NCI-H2196 treated with DMSO at 0.1 percent for 48 hours (cell line): ENCODE measurements at regions not wholly inside any gene's neighbourhood (a gene's known extent, or its start where the extent isn't known, plus 50 kb on each side); places are given as distances from the start of the nearest gene placed in this dataset.
"Not testable (repeated sequence)": the region's sequence is repeated elsewhere in the genome, so short reads cannot be mapped to it uniquely, and the experiment has no call there.

Source experiments
- DNase-seq: peaks from one replicate; lab custom pipeline; 2025; ENCODE audit not compliant: unreplicated experiment; lab: John Stamatoyannopoulos, UW

DNA sequence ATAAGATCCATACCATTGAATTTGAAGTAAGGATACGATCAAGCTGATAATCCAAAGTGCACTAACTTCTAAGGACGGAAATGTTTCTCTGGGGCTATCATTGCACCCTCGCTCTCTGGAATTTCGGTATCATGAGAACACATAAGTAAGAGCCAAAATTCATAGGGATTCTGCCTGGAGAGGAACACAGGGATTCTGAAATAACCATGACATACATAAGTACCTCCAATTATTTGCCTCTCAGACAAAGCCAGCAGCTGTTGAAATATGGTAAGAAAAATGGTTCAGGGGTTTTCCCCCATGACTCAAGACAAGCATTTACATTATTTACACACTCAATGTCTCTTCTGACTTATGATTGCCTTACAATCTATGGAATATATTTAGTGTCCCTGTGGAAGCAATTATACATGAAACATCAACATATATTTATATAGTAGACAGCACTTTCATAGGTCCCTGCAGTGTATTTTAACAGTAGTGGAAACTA is 1123.6 kb upstream of the SEL1L start:
- no peak for DNase-seq

DNA sequence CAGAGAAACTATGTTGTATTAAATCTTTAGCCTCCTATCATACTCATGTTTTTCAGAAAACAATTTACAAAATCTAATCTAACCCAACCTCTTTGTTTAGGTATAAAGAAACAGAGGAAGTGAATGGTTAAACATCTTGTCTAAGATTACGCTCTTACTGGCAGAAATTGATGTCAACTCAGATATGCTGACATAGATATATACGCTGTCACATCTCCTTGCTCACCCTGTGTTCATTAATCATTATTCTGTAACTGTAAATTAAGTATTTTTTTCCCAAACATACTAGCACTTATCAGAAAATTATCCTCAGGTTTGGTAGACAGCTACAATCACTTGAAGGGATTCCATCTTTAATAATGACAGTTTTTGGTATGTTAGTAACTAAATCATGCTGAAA is 1127.6 kb upstream of the SEL1L start:
- DNase-seq, result no peak

DNA sequence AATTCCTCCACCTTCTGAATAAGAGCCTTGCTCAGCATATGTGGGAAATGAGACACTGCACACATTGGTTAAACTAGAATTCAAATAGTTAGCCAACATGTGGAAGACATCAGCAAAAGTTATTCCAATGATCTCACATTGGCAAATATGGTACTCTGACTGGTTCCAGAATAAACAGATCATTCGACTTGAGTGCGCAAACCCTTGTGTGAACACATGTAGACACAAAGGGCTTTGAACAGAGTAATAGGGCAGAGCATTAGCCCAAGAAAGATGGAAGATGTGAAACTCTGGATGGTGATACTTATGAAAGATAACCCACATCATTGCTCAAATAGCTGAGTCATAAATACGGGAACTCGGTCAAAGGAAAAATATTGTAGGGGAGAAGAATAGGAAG is 1133.4 kb upstream of the SEL1L start:
- DNase-seq, result no peak

DNA sequence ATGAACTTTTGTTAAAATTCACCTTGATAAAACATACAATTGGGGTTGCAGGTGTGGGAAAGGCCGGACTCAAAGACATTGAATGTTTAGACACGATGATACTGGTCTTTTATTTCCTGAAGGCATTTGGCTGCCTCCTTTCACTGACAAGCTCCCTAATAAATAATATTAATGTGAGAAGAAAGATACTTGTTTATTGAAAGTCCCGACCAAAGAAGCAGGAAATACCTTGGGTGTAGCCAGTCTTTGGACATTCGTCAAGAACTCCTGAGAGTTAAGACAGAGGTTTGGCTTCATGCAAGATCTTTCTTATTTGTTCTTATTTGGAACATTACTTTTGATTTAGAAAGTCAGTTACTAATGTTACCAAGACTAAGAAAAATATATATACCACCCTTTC is 1133.8 kb upstream of the SEL1L start:
- no peak for DNase-seq

DNA sequence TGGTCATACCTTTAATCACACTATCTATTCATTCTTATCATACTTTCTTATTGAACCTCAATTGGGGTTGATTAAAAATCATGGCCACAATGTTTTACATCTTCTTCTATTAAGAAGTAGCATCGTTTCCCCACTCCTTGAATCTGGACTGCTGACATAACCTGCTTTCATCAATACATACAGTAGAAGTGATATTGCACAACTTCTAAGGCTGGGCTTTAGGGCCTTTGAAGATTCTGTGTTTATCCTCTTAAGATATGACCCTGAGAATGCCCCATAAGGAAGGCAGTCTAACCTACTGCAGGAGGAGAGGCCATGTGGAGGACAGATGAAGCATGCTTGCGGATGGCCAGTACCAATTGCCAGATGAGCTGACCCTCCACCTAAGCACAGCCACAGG is 1142.8 kb upstream of the SEL1L start:
- DNase-seq, result no peak

DNA sequence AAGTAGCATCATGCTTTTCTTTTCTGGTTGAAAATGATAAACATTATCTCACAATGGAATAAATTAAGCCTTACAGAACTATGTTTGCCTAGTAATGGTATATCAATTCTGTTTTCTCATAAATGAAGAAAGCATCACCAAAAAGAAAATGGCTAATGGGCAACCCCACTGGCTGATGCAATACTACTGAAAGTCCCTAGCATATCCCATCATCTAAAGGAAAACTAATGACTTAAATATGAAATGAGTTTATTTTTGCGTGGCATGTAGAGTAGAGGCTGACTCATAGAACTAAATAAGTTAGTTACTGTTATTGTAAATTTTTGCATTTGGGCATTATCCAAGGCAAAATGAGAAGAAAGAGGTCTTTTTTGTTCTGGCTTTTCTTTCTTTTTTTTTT is 1156.3 kb upstream of the SEL1L start:
- DNase-seq, result no peak

DNA sequence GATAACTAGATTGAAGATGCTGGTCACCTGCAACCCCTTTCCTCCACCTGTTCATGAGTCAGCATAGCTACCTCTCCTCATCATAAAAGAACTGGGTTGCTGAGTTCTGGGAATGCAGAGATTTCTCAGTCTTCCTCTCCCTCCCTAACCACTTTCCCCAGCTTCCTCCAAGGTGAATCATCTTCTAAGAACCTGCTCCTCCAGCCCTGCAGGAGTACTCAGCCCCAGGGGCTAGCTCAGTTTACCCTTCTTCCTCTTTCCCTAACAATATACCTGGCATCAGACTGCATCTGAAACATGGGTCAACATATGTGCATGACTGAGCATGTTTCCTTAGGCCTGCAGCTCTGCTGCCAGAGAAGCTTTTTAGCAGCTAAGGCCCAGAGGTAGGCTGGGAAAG is 1157.5 kb upstream of the SEL1L start:
- DNase-seq, result not testable (repeated sequence)

DNA sequence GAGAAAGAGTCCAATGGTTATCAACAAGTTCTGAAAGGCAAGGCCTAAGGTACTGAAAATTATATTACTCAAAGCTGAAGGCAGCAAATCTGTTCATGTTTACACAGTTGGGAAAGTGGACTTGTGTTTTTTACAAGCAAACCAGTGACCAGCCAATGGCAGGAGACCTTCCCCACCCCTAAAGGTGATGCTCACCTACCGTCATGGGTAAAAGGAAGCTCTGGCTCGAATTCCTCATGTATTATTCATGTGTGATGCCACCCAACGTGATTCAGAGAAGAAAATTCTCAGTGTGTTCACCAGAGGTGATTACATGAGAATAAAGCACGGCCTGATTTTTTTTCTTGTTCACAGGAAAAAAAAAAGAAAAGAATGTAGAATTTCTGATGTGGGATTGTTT is 1161.2 kb upstream of the SEL1L start:
- DNase-seq, result no peak

DNA sequence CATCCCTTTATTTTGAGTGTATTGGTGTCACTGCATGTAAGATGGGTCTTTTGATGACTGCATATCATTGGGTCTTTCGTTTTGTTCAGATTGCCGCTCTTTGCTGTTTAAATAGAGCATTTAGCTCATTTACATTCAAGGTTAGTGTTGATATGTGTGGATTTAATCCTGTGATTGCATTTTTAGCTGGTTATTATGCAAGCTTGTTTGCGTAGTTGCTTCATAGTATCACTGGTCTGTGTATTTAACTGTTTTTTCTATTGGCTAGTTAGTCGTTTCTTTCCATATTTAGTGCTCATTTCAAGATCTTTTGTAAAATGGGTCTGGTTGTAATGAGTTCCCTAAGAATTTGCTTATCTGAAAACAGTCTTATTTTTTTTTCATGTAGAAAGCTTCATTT is 1170.6 kb upstream of the SEL1L start:
- DNase-seq, result no peak

DNA sequence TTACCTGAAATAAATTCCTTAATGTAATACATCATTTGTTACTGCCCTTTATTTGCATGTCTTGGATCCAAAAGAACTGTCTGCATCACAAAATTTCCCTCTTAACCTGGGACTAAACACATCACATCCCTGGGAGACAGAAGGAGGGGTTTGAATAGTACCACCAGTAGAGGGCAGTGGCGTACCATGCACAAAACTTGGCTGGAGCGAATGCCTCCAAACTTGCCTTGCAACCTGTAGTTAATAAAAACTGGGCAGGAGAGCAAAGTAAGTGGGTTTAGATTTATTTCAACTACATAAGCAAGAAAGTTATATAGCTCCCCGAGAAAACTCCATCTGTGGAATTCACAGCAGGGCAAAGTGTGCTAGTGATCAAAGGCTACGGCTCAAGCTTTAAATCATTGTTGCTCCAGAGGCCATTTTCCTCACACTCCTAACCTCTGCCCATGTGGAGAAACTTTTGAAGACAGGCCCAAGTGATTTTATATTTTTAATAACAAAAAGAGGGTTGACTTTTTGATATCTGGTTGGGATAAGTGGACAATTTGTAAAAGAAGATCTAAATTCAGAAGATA is 1176.7 kb upstream of the SEL1L start:
- DNase-seq, result no peak

DNA sequence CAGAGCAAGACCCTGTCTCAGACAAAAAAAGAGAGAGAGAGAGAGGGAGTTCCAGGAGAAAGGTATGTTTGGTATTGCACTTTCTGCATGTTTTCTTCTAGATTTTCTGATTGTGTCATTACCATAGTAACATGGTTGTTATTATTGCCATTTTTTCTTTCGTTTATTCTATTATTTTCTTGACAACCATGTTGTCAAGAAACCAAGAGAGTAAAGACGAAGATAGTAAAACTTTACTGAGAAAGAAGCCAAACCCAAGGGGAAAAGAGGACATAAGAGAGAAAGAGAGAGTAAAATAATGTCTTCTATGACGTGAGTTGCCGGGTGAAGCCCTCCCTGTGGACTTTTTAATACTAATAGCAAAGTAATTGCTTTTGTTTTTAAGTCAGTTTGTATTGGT is 1186.0 kb upstream of the SEL1L start:
- DNase-seq, result no peak

DNA sequence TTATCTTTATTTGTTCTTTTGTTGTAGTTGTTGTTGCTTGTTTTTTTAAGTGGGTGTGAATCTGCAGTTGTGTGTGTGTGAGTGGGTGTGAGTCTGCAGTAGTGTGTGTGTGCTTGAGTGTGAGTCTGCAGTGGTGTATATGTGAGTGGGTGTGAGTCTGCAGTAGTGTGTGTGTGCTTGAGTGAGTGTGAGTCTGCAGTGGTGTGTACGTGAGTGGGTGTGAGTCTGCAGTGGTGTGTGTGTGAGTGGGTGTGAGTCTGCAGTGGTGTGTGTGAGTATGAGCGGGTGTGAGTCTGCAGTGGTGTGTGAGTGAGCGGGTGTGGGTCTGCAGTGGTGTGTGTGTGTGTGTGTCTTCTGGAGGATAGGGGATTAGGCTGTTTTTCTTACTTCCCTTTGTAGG is 1186.8 kb upstream of the SEL1L start:
- DNase-seq, result no peak

DNA sequence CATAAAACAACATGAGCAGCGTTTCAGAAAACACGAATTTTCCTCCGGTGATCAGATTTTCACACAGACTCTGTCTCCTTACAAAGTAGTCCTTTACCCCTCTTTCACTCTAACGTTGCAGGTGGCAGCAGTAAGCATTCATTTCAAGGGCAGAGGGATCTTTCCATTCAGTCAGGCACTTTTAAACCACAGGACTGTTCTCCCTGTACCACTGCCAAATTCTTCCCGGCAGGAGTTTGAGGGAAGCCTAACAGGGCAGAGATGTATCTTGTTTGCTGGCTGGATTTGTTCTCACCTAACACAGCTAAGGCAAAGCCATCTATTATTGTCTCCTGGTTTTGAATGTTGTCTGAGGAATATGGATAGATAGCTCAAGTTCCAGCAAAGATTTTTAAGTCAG is 1187.3 kb upstream of the SEL1L start:
- no peak for DNase-seq

DNA sequence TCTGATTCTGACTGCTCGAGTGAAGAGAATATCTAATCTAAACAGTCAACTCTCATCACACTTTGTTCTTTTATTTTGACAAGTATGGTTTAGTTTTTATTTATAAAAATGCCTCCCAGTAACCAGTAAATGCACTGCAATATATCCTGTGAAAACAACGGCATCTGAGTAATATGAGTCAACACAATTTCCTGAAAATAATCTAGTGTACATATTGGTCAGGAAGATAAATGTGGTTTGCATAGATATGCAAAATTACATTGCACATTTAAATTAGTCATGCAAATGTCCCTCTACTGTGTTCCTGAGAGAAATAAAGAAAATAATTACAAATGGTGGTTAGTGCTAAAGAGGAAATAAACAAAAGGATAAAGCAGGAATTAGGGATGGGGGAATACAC is 1190.7 kb upstream of the SEL1L start:
- DNase-seq, result no peak

DNA sequence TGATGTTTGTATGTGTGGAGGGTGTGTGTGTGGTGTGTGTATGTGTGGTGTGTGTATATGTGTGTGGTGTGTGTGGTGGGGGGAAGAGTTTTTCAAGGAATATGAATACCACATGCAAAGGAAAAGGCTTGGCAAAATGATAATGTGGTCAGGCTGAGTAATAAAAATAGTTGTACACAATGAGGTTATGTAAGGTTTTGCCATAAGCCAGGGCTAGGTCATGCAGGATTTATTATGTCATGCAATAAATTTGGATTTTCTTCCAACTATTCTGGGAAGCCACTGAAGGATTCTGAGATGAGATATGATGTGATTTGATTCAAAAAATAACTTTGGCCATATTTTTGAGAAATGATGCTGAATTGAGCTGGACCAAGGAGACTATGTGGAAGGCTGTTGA is 1191.6 kb upstream of the SEL1L start:
- DNase-seq, result no peak

DNA sequence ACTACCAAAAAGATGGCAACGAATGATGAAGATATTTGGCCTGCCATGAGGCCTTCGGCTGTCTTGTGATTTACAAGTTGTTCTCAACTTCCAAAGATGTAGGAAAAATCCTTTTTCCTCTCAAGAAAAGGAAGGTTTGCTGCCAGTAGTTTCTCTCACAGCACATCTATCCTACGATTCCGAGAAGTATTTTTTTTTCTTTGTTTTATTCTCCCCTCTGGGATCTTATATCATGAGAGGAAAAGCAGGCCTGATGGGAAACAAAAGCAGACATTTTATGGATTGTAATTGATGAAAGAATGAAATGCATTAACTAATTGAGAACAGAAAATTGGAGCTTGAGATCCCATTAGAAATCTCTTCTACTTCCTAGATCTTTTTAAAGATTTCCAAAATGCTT is 1197.9 kb upstream of the SEL1L start:
- no peak for DNase-seq

DNA sequence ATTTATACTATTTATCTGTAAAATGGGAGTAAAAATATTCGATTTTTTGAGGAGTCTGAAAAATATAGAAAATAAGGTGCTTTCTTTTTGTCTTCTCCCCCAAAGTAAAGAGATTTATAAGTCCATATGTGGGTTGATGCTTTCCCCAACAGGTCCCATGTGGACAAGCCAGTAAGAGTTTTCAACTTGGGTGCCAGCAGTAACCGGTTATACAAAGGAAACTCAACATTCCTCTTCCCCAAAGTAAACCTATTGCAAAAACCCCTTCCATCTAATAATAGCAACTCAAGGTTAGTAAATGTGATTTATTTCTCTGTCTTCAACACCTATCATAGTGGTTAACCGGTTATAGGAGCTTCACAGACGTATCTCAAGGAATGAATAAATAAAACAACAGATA is 1206.9 kb upstream of the SEL1L start:
- DNase-seq, result no peak

DNA sequence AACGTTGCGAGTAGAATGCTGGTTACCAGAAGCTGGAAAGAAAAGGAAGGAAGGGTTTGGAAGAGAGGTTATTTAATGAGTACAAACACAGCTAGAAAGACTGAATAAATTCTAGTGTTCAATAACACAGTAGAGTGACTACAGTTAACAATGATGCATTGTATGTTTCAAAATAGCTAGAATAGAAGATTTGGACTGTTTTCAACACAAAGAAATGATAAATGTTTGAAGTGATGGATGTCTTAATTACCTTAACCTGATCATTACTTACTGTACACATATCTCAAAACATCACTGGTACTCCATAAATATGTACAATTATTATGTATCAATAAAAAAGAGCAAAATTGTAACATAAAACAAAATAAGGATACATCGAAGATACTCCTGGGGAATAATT is 1221.8 kb upstream of the SEL1L start:
- DNase-seq, result no peak

DNA sequence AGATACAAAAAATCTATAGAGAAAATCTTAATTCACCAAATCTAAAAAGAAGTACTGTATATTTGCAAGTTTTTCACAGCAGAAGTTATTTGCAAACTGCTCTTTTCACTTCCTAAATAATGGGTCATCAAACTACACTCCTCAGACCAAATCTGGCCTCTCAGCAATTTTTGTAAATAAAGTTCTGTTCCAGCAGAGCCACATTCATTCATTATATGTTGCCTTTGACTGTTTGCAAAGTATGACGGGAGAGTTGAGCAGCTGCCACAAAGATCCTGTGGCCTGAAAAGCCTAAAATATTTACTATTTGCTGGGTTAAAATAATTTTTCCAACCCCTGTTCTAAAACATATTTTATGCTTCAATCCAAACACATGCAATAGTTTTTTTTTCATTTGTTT is 1222.3 kb upstream of the SEL1L start:
- DNase-seq, result no peak

DNA sequence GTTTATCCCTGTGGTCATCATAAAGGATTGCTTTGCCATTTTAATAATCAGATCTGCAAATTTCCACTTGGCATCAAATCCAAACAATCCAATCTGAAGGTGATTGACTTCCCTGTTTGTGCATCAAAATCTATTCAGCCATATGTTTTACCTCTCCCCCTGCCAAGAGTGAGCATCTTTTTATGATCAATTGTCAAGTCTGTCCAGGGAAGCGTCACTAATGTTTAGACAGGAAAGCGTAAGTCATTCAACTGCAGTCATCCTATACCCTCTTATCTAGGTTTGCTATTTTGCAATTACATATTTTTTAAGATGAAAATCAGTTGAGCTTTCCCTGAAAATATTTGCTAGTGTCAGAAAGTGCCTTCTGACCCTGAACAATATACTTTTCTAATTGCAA is 1224.1 kb upstream of the SEL1L start:
- no peak for DNase-seq

DNA sequence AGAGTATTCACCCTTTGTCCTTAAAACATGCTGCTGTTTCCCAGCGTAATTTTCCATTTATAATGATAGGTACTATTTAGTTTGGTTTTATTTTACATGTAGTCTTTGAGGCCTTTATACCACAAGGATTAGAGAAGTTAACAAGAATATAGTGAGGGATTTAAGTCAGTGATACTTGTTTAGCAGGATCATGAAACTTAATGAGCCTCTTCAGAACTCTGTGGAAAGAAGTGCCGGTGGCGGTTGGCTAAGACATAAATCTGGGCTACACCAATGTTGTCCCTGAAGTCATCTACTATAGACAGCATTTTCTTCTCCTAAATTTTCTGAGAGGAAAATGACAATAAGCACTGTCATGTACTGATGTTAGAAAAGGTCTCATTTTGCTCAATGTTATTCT is 1226.0 kb upstream of the SEL1L start:
- DNase-seq, result no peak

DNA sequence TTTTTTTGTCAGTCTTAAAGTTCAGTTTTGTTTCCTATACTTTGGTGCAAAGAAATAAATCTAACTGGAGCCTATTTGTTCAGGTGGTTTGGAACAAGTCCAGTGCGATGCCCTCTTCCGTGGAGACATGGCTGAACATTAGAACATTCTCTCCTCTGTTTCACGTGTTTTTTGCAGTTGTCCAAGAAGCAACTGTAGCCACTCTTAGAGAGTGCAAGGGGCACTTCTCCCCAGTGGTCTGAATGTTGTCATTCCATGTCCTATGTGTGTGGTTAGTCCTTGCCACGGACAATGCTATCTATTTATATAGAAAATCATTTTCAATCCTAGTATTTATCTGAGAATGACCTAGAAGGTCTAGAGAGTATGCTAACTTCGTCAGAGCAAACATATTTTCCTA is 1232.5 kb upstream of the SEL1L start:
- no peak for DNase-seq

DNA sequence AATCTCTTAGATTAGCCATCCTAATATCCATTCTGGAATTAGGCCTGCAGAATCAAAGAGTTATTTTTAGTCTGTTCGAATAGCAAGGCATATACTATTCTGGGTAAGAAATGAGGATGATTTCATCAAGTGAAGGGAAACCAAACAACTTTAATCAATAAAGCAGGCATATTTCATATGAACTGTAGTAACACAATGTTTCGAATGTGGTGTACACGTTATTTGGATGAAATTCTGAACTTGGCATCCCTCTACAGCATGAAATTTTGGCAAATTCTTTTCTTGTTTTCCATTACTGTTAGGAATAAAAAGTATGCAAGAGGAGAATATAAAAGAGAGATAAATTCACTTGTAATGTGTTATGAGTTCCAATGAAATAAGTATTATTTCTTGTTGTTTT is 1233.3 kb upstream of the SEL1L start:
- no peak for DNase-seq

DNA sequence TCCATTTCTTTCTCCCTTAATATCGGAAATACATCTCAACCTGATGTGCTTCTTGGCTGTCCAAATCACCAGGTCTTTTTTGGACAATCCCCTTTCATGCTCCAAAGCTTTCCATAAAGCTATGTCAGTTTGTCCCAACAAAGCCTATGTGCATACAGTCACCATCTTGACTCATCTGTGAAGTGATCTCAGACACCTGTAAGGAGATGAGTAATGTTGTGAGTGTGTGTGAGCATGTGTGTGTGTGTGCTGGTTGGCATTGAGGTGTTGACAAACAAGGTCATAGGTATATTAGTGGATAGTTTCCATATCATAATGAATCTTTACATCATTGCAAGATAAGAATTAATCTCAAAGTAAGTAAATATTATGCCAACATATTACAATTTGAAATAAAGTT is 1243.3 kb upstream of the SEL1L start:
- DNase-seq, result no peak
